Endothelial cell of umbilical vein (primary cell): ENCODE measurements at regions not wholly inside any gene's neighbourhood (a gene's known extent, or its start where the extent isn't known, plus 50 kb on each side); places are given as distances from the start of the nearest gene placed in this dataset.

Experiments used
- BruUV-seq: library from RNA; stranded (reverse); fragments of 400-500 nt; replicated peaks from 2 replicates; lab custom pipeline; 2021; lab: Mats Ljungman, UMichigan
- CTCF ChIA-PET: fragments of 300-600, 350-600 bp; sonication (Branson Sonifier 250); formaldehyde crosslinking; loops from one replicate; lab custom pipeline; 2021; ENCODE audit warnings: antibody characterized with exemption, inconsistent platforms; lab: Charles Lee
- POLR2A ChIA-PET: fragments of 300-600, 350-600 bp; sonication (Branson Sonifier 250); formaldehyde crosslinking; loops from one replicate; lab custom pipeline; 2021; ENCODE audit warnings: antibody characterized with exemption, inconsistent platforms; lab: Charles Lee
- DNase-seq: peaks from one replicate; pipeline ENCODE4 v3.0.0-alpha.2; 2011; ENCODE audit warnings: low read depth, low spot score
- FAIRE-seq: peaks from 2 replicates; lab custom pipeline; 2011; peaks lifted over from hg19 to GRCh38; lab: Jason Lieb, UNC
- H2AFZ ChIP-seq: 2 replicates; pipeline ENCODE4 v1.6.0; 2012; ENCODE audit warnings: low read depth, low read length, control low read depth, inconsistent platforms
- H3K27ac ChIP-seq: 2 replicates; pipeline ENCODE4 v1.5.1; 2011; ENCODE audit warnings: low read depth, mild to moderate bottlenecking, control low read depth, low read length, moderate library complexity; ENCODE audit not compliant: insufficient read depth
- H3K27me3 ChIP-seq, 2 experiments: 2 replicates each; pipeline versions ENCODE4 v1.6.0 to v1.6.1; 2011; ENCODE audit warnings: low read length in 2 of 2, mixed read lengths in 1 of 2; ENCODE audit not compliant: control insufficient read depth in 2 of 2, insufficient read depth in 2 of 2
- H3K36me3 ChIP-seq, 2 experiments: 2 replicates in 1 of 2; 3 replicates in 1 of 2; pipeline ENCODE4 v1.5.1; 2011; ENCODE audit warnings: low read length in 2 of 2, mild to moderate bottlenecking in 1 of 2, moderate library complexity in 1 of 2; ENCODE audit not compliant: control insufficient read depth in 2 of 2, insufficient read depth in 2 of 2; ENCODE audit errors: extremely low read depth in 1 of 2
- H3K4me1 ChIP-seq: 3 replicates; pipeline ENCODE4 v1.5.1; 2011; ENCODE audit warnings: mild to moderate bottlenecking, low read length; ENCODE audit not compliant: control insufficient read depth, insufficient read depth; ENCODE audit errors: extremely low read depth
- H3K4me2 ChIP-seq: 2 replicates; pipeline ENCODE4 v1.6.1; 2011; ENCODE audit warnings: low read length, control low read depth, mixed read lengths; ENCODE audit not compliant: insufficient read depth
- H3K4me3 ChIP-seq, 3 experiments: fragments of 200-600 bp in 1 of 3; sonication (generic), shearing (Covaris generic) in 1 of 3; replicated peaks in 1 of 3; 2 replicates each; pipeline ENCODE4 v1.5.1; 2011 to 2016; ENCODE audit warnings: control low read depth in 3 of 3, low read length in 3 of 3, mild to moderate bottlenecking in 2 of 3, inconsistent platforms in 1 of 3, low read depth in 1 of 3, moderate library complexity in 1 of 3; ENCODE audit not compliant: insufficient read depth in 1 of 3
- H3K79me2 ChIP-seq: 2 replicates; pipeline ENCODE4 v1.6.0; 2012; ENCODE audit warnings: low read length, inconsistent platforms; ENCODE audit not compliant: control insufficient read depth, insufficient read depth
- H3K9ac ChIP-seq: replicated peaks from 2 replicates; pipeline ENCODE3; 2011; ENCODE audit warnings: low read length, control low read depth; ENCODE audit not compliant: insufficient read depth; ENCODE audit errors: extremely low read depth
- H3K9me1 ChIP-seq: replicated peaks from 3 replicates; pipeline ENCODE4 v1.6.0; 2011; ENCODE audit warnings: mild to moderate bottlenecking, low read length; ENCODE audit not compliant: control insufficient read depth, insufficient read depth; ENCODE audit errors: extremely low read depth
- H3K9me3 ChIP-seq: replicated peaks from 2 replicates; pipeline ENCODE4 v1.5.1; 2012; ENCODE audit warnings: low read length, inconsistent platforms; ENCODE audit not compliant: control insufficient read depth, insufficient read depth
- H4K20me1 ChIP-seq: replicated peaks from 2 replicates; pipeline ENCODE3; 2011; ENCODE audit warnings: mild to moderate bottlenecking, low read length; ENCODE audit not compliant: control insufficient read depth, insufficient read depth; ENCODE audit errors: extremely low read depth
- CTCF ChIP-seq, 2 donors: IDR thresholded peaks; 1 replicate in 1 of 2; 2 replicates in 1 of 2; pipeline ENCODE4 v1.5.1; 2011; ENCODE audit warnings: low read length in 2 of 2, mild to moderate bottlenecking in 2 of 2, moderate library complexity in 2 of 2, control low read depth in 1 of 2, inconsistent platforms in 1 of 2, low read depth in 1 of 2; ENCODE audit not compliant: insufficient read depth in 1 of 2; ENCODE audit errors: extremely low read depth in 1 of 2
- EZH2 ChIP-seq: IDR thresholded peaks from 2 replicates; pipeline ENCODE4 v1.6.1; 2012; ENCODE audit warnings: borderline replicate concordance, low read depth, mild to moderate bottlenecking, moderate library complexity, low read length, inconsistent platforms; ENCODE audit not compliant: severe bottlenecking
- FOS ChIP-seq: IDR thresholded peaks from 2 replicates; pipeline ENCODE4 v1.6.1; 2011; ENCODE audit warnings: mild to moderate bottlenecking, low read length, moderate library complexity, borderline replicate concordance; ENCODE audit not compliant: insufficient read depth
- GATA2 ChIP-seq: IDR thresholded peaks from 2 replicates; pipeline ENCODE4 v1.7.0; 2011; ENCODE audit warnings: low read depth, mild to moderate bottlenecking, moderate library complexity, mixed read lengths, low read length; ENCODE audit not compliant: insufficient read length, insufficient read depth
- JUN ChIP-seq: IDR thresholded peaks from 2 replicates; pipeline ENCODE4 v1.6.1; 2011; ENCODE audit warnings: borderline replicate concordance, low read depth; ENCODE audit not compliant: insufficient read length, insufficient read depth
- MAX ChIP-seq: IDR thresholded peaks from 2 replicates; pipeline ENCODE4 v1.6.1; 2011; ENCODE audit not compliant: insufficient read depth, insufficient read length
- MYC ChIP-seq: IDR thresholded peaks from one replicate; pipeline ENCODE4 v1.6.1; 2011; ENCODE audit warnings: mild to moderate bottlenecking, low read depth, low read length
- POLR2A ChIP-seq: IDR thresholded peaks from 2 replicates; pipeline ENCODE4 v1.6.1; 2012; ENCODE audit warnings: low read depth, mild to moderate bottlenecking, control low read depth, low read length
- POLR2AphosphoS5 ChIP-seq: IDR thresholded peaks from 2 replicates; pipeline ENCODE4 v1.6.1; 2012; ENCODE audit warnings: low read depth, mild to moderate bottlenecking, control low read depth, low read length, moderate library complexity; ENCODE audit not compliant: insufficient read depth
- dilution Hi-C: fragments of 300-500 bp; cut with MboI; formaldehyde crosslinking; loops from one replicate; pipeline ENCODE4 v1.15.0; 2019; ENCODE audit warnings: low sequenced_read_pairs; ENCODE audit not compliant: extremely low pct_ligation_motif_present
- intact Hi-C: fragments of 100-400 bp; cut with micrococcal nuclease; formaldehyde crosslinking; loops from one replicate; pipeline ENCODE4 v1.10.0; 2022

DNA sequence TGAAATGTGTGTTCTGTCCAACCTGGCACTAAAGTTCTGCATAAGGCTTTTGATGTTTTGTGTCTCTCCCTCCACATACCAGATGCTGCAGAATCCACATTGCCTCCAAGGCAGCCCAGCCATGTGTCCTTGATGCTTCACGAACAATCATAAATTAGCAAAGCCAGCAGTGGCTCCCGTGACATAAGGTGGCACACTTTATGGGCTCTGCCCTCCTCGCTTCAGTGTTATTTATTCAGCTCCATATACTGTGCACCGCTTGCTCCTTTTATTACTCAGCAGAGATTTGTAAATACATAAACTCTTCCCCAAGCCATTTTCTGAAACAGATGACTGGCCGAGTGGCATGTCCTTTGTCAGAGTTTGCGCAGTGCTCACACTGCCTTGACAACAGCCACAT, 112.8 kb upstream of the SLC35F3 start:
- TF ChIP-seq FOS: no peak
- TF ChIP-seq CTCF (IDR thresholded peaks at IDR 0.05; ENCODE audit: extremely low read depth in 1 of 2, insufficient read depth in 1 of 2, low read depth in 1 of 2, low read length in 2 of 2): no peak
- Histone ChIP-seq H4K20me1 (no peaks in the 10 kb centered on the region), H3K9me1 (no peaks in the 10 kb centered on the region), H3K4me2 (no peak overlapping the region), H3K4me1 (no peaks in the 10 kb centered on the region), H3K4me3 (no peak overlapping the region), H3K27ac (no peak overlapping the region), H3K9ac (no peak overlapping the region), H2AFZ (no peak overlapping the region), H3K36me3 (no peaks in the 10 kb centered on the region), H3K9me3 (no peaks in the 10 kb centered on the region), H3K79me2 (no peaks in the 10 kb centered on the region), H3K27me3 (no peaks in the 10 kb centered on the region)
- no TSS peak for BruUV-seq
- FAIRE-seq (no peak), DNase-seq (no peak)
- intact Hi-C loops: loop anchor here (1.0 kb wide), 3 partner anchors 350 to 427 kb away; no protein-coding TSS in a partner anchor
- CTCF ChIA-PET: interaction anchor here (1.1 to 1.3 kb wide), 12 partner anchors 9 to 490 kb away, joined by 3 to 14 read pairs (median 5); no protein-coding TSS in a partner anchor
- dilution Hi-C loops: no loop called here
- POLR2A ChIA-PET: no interaction called here

DNA sequence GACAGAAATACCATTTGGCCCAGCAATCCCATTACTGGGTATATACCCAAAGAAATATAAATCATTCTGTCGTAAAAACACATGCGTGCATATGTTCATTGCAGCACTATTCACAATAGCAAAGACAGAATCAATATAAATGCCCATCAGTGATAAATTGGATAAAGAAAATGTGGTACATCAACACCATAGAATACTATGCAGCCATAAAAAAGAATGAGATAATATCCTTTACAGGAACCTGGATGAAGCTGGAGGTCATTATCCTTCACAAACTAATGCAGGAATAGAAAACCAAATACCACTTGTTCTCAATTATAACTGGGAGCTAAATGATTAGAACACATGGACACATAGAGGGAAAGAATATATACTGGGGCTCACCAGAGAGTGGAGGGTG, 109.6 kb upstream of the SLC35F3 start:
- no peaks in the 10 kb centered on the region for H3K9me3 ChIP-seq
- no peak for TF ChIP-seq MYC
- no peak for TF ChIP-seq CTCF (IDR thresholded peaks at IDR 0.05; ENCODE audit: extremely low read depth in 1 of 2, insufficient read depth in 1 of 2, low read depth in 1 of 2, low read length in 2 of 2)
- no peak for TF ChIP-seq POLR2AphosphoS5
- TF ChIP-seq EZH2: no peak
- TF ChIP-seq GATA2: no peak
- no peak for TF ChIP-seq FOS
- no peak for TF ChIP-seq POLR2A
- TF ChIP-seq MAX: no peak
- no peak for TF ChIP-seq JUN
- intact Hi-C loops (no loop called here), dilution Hi-C loops (no loop called here)
- no peaks in the 10 kb centered on the region for H3K4me1 ChIP-seq
- no peak overlapping the region for H3K4me2 ChIP-seq
- CTCF ChIA-PET: no interaction called here
- BruUV-seq: no TSS peak
- DNase-seq (no peak), FAIRE-seq (no peak)
- H3K79me2 ChIP-seq: no peaks in the 10 kb centered on the region
- H2AFZ ChIP-seq: no peak overlapping the region
- H3K27me3 ChIP-seq: no peaks in the 10 kb centered on the region
- no peak overlapping the region for H3K9ac ChIP-seq
- no peak overlapping the region for H3K27ac ChIP-seq
- no peaks in the 10 kb centered on the region for H3K9me1 ChIP-seq
- H4K20me1 ChIP-seq: no peaks in the 10 kb centered on the region
- H3K4me3 ChIP-seq: no peak overlapping the region
- POLR2A ChIA-PET: no interaction called here
- no peaks in the 10 kb centered on the region for H3K36me3 ChIP-seq
